SHP77 (cell line): ENCODE measurements at regions not wholly inside any gene's neighbourhood (a gene's known extent, or its start where the extent isn't known, plus 50 kb on each side); places are given as distances from the start of the nearest gene placed in this dataset.

Experiments used
- DNase-seq, 2 experiments: peaks; one replicate each; lab custom pipeline; 2025; lab: John Stamatoyannopoulos, UW

- no peak for DNase-seq
Measured at GRCh38 chr4:36394352-36394903, 113.0 kb downstream of the DTHD1 start.

DNA sequence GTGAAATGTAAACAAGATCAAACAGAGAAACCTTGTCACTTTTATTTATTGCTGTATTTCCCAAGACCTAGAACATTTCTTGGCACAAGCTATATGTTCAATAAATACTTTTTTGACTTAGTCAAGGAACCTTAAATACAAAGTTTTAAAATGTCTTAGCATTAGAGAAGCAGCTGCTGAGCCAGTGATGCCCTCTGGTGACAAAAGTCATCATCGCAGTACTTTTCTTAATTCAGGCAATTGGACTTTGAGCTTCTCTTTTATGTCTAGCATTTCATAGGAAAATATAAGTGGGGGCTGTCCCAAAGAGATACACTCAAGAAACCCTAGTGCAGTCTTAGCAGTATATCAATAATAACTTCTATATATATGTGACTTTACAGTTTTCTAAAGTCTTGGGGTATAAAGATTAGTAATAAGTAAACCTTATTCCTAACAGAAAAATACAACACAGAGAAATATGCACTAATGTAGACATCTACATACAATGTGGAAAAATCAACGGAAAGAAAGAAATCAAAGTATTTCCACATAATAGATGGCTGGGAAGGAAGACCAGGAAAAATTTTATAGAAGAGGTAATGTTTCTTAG, 118.4 kb downstream of the DTHD1 start:
- DNase-seq, result no peak

- no peak for DNase-seq
Measured at GRCh38 chr4:36402008-36402758, 120.8 kb downstream of the DTHD1 start.

GRCh38 chr4:36411338-36411737, 129.9 kb downstream of the DTHD1 start:
- DNase-seq, result no peak

- DNase-seq, result no peak
Measured at GRCh38 chr4:36414248-36414647, 132.8 kb downstream of the DTHD1 start.

GRCh38 chr4:36417146-36417545, 135.7 kb downstream of the DTHD1 start:
- DNase-seq, result no peak

GRCh38 chr4:36420111-36420679, 138.8 kb downstream of the DTHD1 start:
- no peak for DNase-seq

- no peak for DNase-seq
Measured at GRCh38 chr4:36422607-36423006, 141.2 kb downstream of the DTHD1 start.

GRCh38 chr4:36426741-36427140, 145.3 kb downstream of the DTHD1 start:
- no peak for DNase-seq

DNA sequence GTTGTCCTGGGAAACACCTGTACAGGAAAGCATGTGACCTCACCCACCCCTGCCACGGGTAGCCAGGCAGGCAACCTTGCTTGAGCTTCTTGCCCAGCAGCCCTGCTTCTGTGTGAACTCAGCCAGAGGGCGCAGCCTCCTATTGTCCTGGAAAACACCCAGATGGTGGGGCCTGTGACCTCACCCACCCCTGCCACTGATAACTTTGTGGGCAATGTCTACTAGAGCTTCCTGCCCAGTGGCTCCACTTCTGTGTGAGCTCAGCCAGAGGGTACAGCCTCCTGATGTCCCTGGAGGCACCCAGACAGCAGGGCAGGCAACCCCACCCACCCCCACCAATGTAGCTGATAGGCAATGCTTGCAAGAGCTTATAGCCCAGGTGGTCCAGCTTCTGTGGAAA, 146.3 kb downstream of the DTHD1 start:
- DNase-seq, result no peak

GRCh38 chr4:36432586-36432985, 151.2 kb downstream of the DTHD1 start:
- DNase-seq, result no peak

GRCh38 chr4:36439556-36439955, 158.1 kb downstream of the DTHD1 start:
- DNase-seq, result no peak

DNA sequence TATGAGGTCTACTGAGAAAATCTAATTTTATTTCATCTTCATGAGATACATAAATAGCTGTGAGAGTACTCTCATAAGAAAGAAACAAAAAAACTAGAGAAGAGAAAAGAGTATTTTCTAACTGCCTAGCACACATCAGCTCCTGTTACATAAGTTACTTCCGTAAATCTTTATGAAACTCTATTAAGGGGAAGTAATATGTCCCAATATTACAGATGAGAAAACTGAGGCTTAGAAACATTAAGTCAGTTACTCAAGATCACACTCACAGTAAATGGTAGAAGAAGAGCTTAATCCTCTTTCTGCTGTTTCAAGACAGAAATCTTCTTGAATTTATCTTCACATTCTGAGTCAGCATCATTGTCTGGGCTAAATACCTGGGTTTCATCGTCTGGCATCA, 164.1 kb downstream of the DTHD1 start:
- no peak for DNase-seq

GRCh38 chr4:36446275-36446674, 164.9 kb downstream of the DTHD1 start:
- DNase-seq, result no peak

GRCh38 chr4:36461344-36461743, 179.9 kb downstream of the DTHD1 start:
- no peak for DNase-seq

- no peak for DNase-seq
Measured at GRCh38 chr4:36467670-36468069, 186.3 kb downstream of the DTHD1 start.

DNA sequence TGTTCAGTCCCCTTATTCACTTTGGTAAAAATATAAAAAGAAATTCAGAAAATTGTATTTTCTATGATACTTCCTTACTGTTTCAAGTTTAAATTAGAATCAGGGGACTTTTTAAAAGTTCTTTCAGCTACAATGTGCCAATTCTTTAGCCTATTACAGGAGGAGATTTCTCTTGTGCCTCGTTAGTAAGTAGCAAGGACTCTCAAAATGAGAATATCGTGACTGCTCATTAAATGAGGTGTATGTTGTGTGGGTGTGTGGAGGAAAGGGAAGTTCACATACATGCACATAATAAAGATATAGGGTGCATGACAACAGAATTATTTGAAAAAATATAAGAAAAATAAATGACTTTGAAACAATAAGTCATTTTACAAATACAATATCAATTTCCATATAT, 190.5 kb downstream of the DTHD1 start:
- no peak for DNase-seq

GRCh38 chr4:36476135-36476534, 194.7 kb downstream of the DTHD1 start:
- DNase-seq, result no peak

- DNase-seq, result no peak
Measured at GRCh38 chr4:36477861-36478260, 196.4 kb downstream of the DTHD1 start.

DNA sequence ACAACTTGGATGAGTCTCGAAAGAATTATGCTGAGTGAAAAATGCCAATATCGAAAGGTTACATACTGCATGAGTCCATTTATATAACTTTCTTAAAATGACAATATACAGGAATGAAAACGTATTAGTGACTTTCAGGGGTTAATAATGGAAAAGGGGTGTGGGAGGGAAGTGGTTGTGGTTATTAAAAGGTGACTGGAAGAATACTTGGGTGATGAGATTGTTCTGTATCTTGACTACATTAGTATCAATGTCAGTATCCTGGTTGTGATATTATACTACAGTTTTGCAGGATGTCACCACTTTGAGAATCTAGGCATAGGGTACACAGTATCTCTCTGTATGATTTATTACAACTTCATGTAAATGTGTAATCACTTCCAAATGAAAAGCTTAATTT, 204.5 kb downstream of the DTHD1 start:
- DNase-seq, result no peak

DNA sequence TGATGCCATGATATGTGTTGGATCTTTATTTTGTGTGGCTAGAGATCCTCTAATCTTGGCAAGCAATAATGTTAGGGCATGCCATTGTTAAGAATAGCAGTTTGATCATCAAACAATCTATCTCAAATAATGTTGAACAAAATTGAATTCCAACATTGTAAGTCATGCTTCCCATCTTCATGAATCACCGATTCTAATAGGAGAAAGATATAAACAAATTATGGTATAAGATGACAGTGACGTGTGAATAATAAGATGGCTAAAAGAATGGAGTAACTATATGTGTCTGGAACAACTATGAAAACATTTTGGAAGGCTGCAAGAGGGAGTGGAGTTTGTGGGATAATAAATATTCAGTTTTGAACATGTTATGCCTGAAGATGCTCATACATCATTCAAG, 208.4 kb downstream of the DTHD1 start:
- DNase-seq, result no peak

- DNase-seq, result no peak
Measured at GRCh38 chr4:36492041-36492440, 210.6 kb downstream of the DTHD1 start.

DNA sequence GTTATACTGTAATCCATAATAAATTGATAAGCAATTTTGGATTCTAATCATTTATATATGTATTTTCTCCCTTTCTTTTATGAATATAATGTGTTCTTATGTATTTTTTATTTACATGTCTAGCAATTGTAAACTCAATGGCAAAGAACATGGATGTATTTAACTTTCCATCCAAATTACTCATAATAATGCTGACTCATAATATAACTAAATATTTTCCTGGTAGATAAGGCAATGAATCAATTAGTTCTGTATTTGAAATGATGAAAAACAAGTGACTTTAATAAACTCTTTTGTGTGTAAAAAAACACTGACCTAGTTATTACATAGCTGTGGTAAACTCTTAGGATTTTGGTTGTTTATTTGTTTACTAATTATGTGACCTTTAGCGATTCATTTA, 211.2 kb downstream of the DTHD1 start:
- no peak for DNase-seq
